Mesendoderm (in vitro differentiated cells): ENCODE measurements at regions not wholly inside any gene's neighbourhood (a gene's known extent, or its start where the extent isn't known, plus 50 kb on each side); places are given as distances from the start of the nearest gene placed in this dataset.
A peak's percentile ranks its signal among the peaks of the same experiment; 100 is the strongest.

Experiments used
- DNase-seq: peaks from one replicate; pipeline ENCODE4 v3.0.0; 2013
- H2AK5ac ChIP-seq: 2 replicates; pipeline ENCODE4 v1.6.1; 2013; ENCODE audit warnings: low read length, inconsistent platforms
- H2BK120ac ChIP-seq: 2 replicates; pipeline ENCODE4 v1.6.1; 2013; ENCODE audit warnings: low read depth, mild to moderate bottlenecking, low read length, moderate library complexity, mixed read lengths
- H2BK15ac ChIP-seq: replicated peaks from 2 replicates; pipeline ENCODE4 v1.6.1; 2013; ENCODE audit warnings: low read depth, mild to moderate bottlenecking, moderate library complexity
- H2BK5ac ChIP-seq: 2 replicates; pipeline ENCODE4 v1.6.1; 2013; ENCODE audit warnings: low read length, inconsistent platforms
- H3K18ac ChIP-seq: 2 replicates; pipeline ENCODE4 v1.6.1; 2013; ENCODE audit warnings: mild to moderate bottlenecking, low read length, mixed read lengths
- H3K23ac ChIP-seq: one replicate; pipeline ENCODE4 v1.6.1; 2013; ENCODE audit warnings: low read length
- H3K27ac ChIP-seq: 2 replicates; pipeline ENCODE4 v1.5.1; 2013; ENCODE audit warnings: low read depth, mild to moderate bottlenecking, inconsistent platforms, low read length, moderate library complexity
- H3K27me3 ChIP-seq: 2 replicates; pipeline ENCODE4 v1.6.1; 2013; ENCODE audit warnings: low read length, control low read depth, mild to moderate bottlenecking, inconsistent platforms; ENCODE audit not compliant: insufficient read depth, poor library complexity
- H3K36me3 ChIP-seq: 2 replicates; pipeline ENCODE4 v1.6.1; 2013; ENCODE audit warnings: low read length, inconsistent platforms; ENCODE audit not compliant: control insufficient read depth, insufficient read depth
- H3K4ac ChIP-seq: one replicate; pipeline ENCODE4 v1.6.1; 2013; ENCODE audit warnings: low read depth, mild to moderate bottlenecking, low read length, moderate library complexity
- H3K4me1 ChIP-seq: 2 replicates; pipeline ENCODE4 v1.6.1; 2013; ENCODE audit warnings: low read depth, low read length, inconsistent platforms; ENCODE audit not compliant: control insufficient read depth
- H3K4me2 ChIP-seq: 2 replicates; pipeline ENCODE4 v1.6.1; 2013; ENCODE audit warnings: low read length
- H3K4me3 ChIP-seq: 2 replicates; pipeline ENCODE4 v1.5.1; 2013; ENCODE audit warnings: mild to moderate bottlenecking, low read length
- H3K56ac ChIP-seq: one replicate; pipeline ENCODE4 v1.6.1; 2013; ENCODE audit warnings: low read length
- H3K79me1 ChIP-seq: 2 replicates; pipeline ENCODE4 v1.6.1; 2013; ENCODE audit warnings: low read length, inconsistent platforms
- H3K79me2 ChIP-seq: 2 replicates; pipeline ENCODE4 v1.6.1; 2013; ENCODE audit warnings: mild to moderate bottlenecking, low read length; ENCODE audit not compliant: control insufficient read depth, insufficient read depth
- H3K9ac ChIP-seq: 2 replicates; pipeline ENCODE4 v1.6.1; 2013; ENCODE audit warnings: low read length, inconsistent platforms
- H4K5ac ChIP-seq: one replicate; pipeline ENCODE4 v1.6.1; 2013; ENCODE audit warnings: low read length
- H4K8ac ChIP-seq: one replicate; pipeline ENCODE4 v1.6.1; 2013; ENCODE audit warnings: low read depth, mild to moderate bottlenecking, control low read depth, low read length, moderate library complexity
- WGBS: extraction: QIAGEN DNeasy Blood & Tissue Kit; methylation state at CpG from one replicate; pipeline ENCODE4 v1.1.7; 2013; ENCODE audit warnings: low lambda C conversion rate, missing lambda C conversion rate; ENCODE audit not compliant: insufficient coverage; ENCODE audit errors: extremely low coverage; 5-methylcytosine and 5-hydroxymethylcytosine counted together

DNA sequence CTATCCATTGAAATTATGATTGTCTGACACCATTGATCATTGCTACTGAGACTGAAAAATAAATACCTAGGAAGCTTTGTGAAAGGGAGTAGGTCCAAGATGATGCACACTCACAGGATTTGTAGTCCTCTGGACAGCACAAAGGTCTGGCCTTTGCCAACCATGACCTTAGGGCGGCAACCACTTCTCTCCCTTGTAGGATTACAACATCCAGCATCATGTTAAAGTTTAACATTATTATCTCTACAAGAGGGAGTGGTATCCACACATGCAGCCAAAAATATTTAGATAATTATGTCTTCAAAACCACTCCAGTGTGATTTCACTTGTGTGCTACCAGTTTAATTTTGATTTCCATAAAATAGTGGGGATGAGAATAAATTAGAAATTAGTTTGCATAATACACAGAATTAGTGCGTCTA is 51.1 kb upstream of the NHSL1 start:
- WGBS, result no CpG with 5 or more reads among the region's 2 CpGs
- H3K4me1 ChIP-seq, result peaks cover 12% of the 10 kb centered on the region
- H2BK120ac ChIP-seq, result no peak overlapping the region
- no peak overlapping the region for H4K8ac ChIP-seq
- no peak overlapping the region for H3K4me2 ChIP-seq
- peak overlapping the region; percentile 87 for H3K4ac ChIP-seq
- no peak overlapping the region for H3K4me3 ChIP-seq
- no peak overlapping the region for H2BK15ac ChIP-seq
- H3K27ac ChIP-seq, result no peak overlapping the region
- no peaks in the 10 kb centered on the region for H3K36me3 ChIP-seq
- H4K5ac ChIP-seq, result no peak overlapping the region
- H3K23ac ChIP-seq, result no peak overlapping the region
- no peak for DNase-seq
- H3K56ac ChIP-seq, result no peak overlapping the region
- H2AK5ac ChIP-seq, result no peak overlapping the region
- H3K79me2 ChIP-seq, result peaks cover 23% of the 10 kb centered on the region
- no peaks in the 10 kb centered on the region for H3K27me3 ChIP-seq
- H2BK5ac ChIP-seq, result no peak overlapping the region
- no peak overlapping the region for H3K9ac ChIP-seq
- H3K18ac ChIP-seq, result no peak overlapping the region
- H3K79me1 ChIP-seq, result peaks cover 5% of the 10 kb centered on the region

DNA sequence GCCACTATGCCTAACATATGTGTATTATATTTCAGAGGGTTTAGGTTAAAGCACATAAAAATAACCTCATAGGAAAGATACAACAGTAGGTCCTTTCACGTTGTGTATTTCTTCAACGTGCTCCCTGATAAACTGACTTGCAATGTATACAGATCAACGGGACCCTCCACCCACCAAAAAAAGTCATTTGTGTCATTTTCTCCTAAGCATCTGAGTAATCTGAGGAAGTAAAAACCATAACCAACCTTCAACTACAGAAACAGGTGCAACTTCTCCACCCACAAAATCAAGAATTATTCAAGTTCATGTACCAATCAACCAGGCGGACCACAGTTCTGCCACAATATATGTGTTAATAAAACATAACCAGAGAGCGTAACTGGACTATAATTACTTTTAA is 54.9 kb upstream of the NHSL1 start:
- H3K18ac ChIP-seq, result no peak overlapping the region
- no peak overlapping the region for H4K5ac ChIP-seq
- H3K56ac ChIP-seq, result peak overlapping the region; percentile 27
- no peak overlapping the region for H2AK5ac ChIP-seq
- H3K4ac ChIP-seq, result no peak overlapping the region
- H3K79me2 ChIP-seq, result peaks cover 30% of the 10 kb centered on the region
- H2BK15ac ChIP-seq, result no peak overlapping the region
- no peak overlapping the region for H4K8ac ChIP-seq
- H3K4me3 ChIP-seq, result no peak overlapping the region
- H3K27me3 ChIP-seq, result no peaks in the 10 kb centered on the region
- H2BK120ac ChIP-seq, result no peak overlapping the region
- H3K36me3 ChIP-seq, result no peaks in the 10 kb centered on the region
- no peak overlapping the region for H3K27ac ChIP-seq
- H3K4me2 ChIP-seq, result no peak overlapping the region
- DNase-seq, result no peak
- H3K9ac ChIP-seq, result no peak overlapping the region
- no peak overlapping the region for H2BK5ac ChIP-seq
- H3K23ac ChIP-seq, result no peak overlapping the region
- H3K4me1 ChIP-seq, result peaks cover 10% of the 10 kb centered on the region
- WGBS, result no CpG with 5 or more reads among the region's 5 CpGs
- peaks cover 6% of the 10 kb centered on the region for H3K79me1 ChIP-seq

DNA sequence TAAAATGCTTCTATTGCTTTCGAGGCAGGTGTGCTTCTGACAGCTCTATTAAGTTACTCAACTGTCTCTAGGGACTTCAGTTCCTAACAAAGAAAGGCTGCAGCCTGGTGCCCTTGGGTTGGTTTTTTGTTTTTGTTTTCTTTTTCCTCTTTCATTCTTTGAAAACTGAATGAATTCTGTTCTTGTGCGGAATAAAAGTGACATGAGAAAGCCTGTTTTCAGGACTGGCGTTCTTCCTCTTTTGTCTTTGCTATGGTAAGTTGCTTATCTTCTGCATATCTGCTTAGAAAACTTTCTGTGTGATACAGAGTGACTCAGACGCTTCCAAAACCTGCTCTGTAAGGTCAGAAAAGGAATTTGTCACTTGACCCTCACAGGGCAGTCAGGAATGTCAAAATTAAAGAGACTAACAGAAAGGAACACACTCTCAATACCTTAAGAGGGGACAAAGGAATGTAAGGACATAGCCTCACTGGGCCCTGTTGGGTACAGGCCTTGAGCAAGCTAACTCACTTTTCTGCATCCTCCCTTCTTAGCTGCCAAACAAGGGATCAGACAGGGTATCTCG is 56.2 kb upstream of the NHSL1 start:
- peaks cover 10% of the 10 kb centered on the region for H3K4me1 ChIP-seq
- H4K8ac ChIP-seq, result no peak overlapping the region
- H3K27ac ChIP-seq, result peak overlapping the region; percentile 65
- DNase-seq, result peak; percentile 99
- H3K4me3 ChIP-seq, result no peak overlapping the region
- H3K36me3 ChIP-seq, result no peaks in the 10 kb centered on the region
- no peak overlapping the region for H3K18ac ChIP-seq
- peaks cover 38% of the 10 kb centered on the region for H3K79me2 ChIP-seq
- no peak overlapping the region for H2AK5ac ChIP-seq
- no peak overlapping the region for H3K9ac ChIP-seq
- no peaks in the 10 kb centered on the region for H3K27me3 ChIP-seq
- peaks cover 6% of the 10 kb centered on the region for H3K79me1 ChIP-seq
- H3K56ac ChIP-seq, result peak overlapping the region; percentile 39
- peak overlapping the region; percentile 74 for H2BK15ac ChIP-seq
- no peak overlapping the region for H4K5ac ChIP-seq
- H2BK5ac ChIP-seq, result no peak overlapping the region
- no peak overlapping the region for H3K4me2 ChIP-seq
- WGBS, result no CpG with 5 or more reads among the region's 5 CpGs
- H3K4ac ChIP-seq, result no peak overlapping the region
- no peak overlapping the region for H3K23ac ChIP-seq
- no peak overlapping the region for H2BK120ac ChIP-seq

DNA sequence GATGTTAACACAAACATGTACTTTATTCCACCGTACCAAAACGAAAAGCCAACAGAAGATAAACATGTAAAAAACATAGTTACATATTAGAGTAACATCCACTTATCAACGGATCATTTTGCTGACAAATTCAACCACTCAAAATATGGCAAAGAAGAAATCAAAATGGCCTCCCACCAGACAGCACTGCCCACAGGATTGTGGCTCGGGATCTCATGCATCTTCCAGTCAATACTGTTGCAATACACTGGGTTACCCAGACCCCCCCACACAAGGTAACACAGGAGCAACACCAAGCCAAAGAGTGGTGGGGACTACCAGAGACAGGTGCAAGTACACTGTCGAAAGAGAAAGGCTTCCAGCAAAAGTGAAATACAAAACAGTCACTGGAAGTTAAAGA is 57.9 kb upstream of the NHSL1 start:
- peaks cover 16% of the 10 kb centered on the region for H3K4me1 ChIP-seq
- peak overlapping the region; percentile 98 for H2BK15ac ChIP-seq
- no peak overlapping the region for H2AK5ac ChIP-seq
- H4K8ac ChIP-seq, result no peak overlapping the region
- H4K5ac ChIP-seq, result no peak overlapping the region
- H3K4me2 ChIP-seq, result no peak overlapping the region
- no peak overlapping the region for H3K4me3 ChIP-seq
- H3K4ac ChIP-seq, result no peak overlapping the region
- H3K56ac ChIP-seq, result no peak overlapping the region
- H3K18ac ChIP-seq, result peak overlapping the region; percentile 76
- H3K79me1 ChIP-seq, result peaks cover 13% of the 10 kb centered on the region
- no peaks in the 10 kb centered on the region for H3K36me3 ChIP-seq
- peak overlapping the region; percentile 23 for H3K27ac ChIP-seq
- WGBS, result no CpG with 5 or more reads among the region's 5 CpGs
- no peak for DNase-seq
- H3K79me2 ChIP-seq, result peaks cover 37% of the 10 kb centered on the region
- peak overlapping the region; percentile 76 for H2BK120ac ChIP-seq
- no peak overlapping the region for H2BK5ac ChIP-seq
- no peak overlapping the region for H3K9ac ChIP-seq
- no peak overlapping the region for H3K23ac ChIP-seq
- H3K27me3 ChIP-seq, result no peaks in the 10 kb centered on the region

DNA sequence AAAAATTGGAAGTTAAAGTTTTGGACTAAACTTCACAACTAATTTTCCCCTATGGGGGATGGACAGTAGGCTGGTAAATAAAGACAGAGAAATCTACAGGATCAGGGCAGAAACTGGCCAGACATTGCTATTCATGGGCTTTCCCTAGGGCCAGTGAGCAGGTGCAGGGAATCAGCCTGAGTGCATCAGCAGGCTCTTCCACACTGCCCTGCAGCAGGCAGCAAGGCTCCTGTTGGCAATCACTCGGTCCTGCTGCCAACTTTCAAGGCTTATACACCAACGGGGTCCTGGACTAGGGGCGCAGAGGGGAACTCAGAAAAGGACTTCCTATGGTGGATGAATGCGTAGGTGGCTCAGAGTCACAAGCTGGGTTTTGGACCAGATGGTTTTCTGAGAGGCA is 59.8 kb upstream of the NHSL1 start:
- H3K18ac ChIP-seq, result no peak overlapping the region
- no peak overlapping the region for H3K4me3 ChIP-seq
- H3K4ac ChIP-seq, result no peak overlapping the region
- H2BK15ac ChIP-seq, result no peak overlapping the region
- WGBS, result no CpG with 5 or more reads among the region's 4 CpGs
- H2AK5ac ChIP-seq, result no peak overlapping the region
- H2BK120ac ChIP-seq, result no peak overlapping the region
- no peaks in the 10 kb centered on the region for H3K27me3 ChIP-seq
- H4K8ac ChIP-seq, result no peak overlapping the region
- H3K23ac ChIP-seq, result no peak overlapping the region
- no peak overlapping the region for H2BK5ac ChIP-seq
- H3K79me2 ChIP-seq, result peaks cover 29% of the 10 kb centered on the region
- DNase-seq, result no peak
- no peak overlapping the region for H3K9ac ChIP-seq
- H4K5ac ChIP-seq, result no peak overlapping the region
- H3K27ac ChIP-seq, result no peak overlapping the region
- H3K56ac ChIP-seq, result no peak overlapping the region
- H3K4me2 ChIP-seq, result no peak overlapping the region
- H3K4me1 ChIP-seq, result peaks cover 11% of the 10 kb centered on the region
- H3K79me1 ChIP-seq, result peaks cover 8% of the 10 kb centered on the region
- H3K36me3 ChIP-seq, result no peaks in the 10 kb centered on the region
